PC-3 (cell line): ENCODE measurements at regions not wholly inside any gene's neighbourhood (a gene's known extent, or its start where the extent isn't known, plus 50 kb on each side); places are given as distances from the start of the nearest gene placed in this dataset.
"Not testable (repeated sequence)": the region's sequence is repeated elsewhere in the genome, so short reads cannot be mapped to it uniquely, and the experiment has no call there.

Experiments
- ATAC-seq: fragments of 200-7000 bp; cut with Tn5 transposase; 2 replicates; pipeline ENCODE4 v1.9.1; 2020; ENCODE audit warnings: mild to moderate bottlenecking, moderate library complexity
- BruUV-seq: library from RNA; stranded (reverse); fragments of 400-500 nt; replicated peaks from 2 replicates; lab custom pipeline; 2021; lab: Mats Ljungman, UMichigan
- CTCF ChIA-PET: fragments of 300-600 bp; sonication (Branson Sonifier 250); formaldehyde crosslinking; loops from one replicate; lab custom pipeline; 2022; ENCODE audit warnings: antibody characterized with exemption; lab: Charles Lee
- POLR2A ChIA-PET: fragments of 300-600 bp; sonication (Branson Sonifier 250); formaldehyde crosslinking; loops from one replicate; lab custom pipeline; 2022; ENCODE audit warnings: antibody characterized with exemption; ENCODE audit not compliant: unreplicated experiment; lab: Charles Lee
- DNase-seq: peaks from one replicate; pipeline ENCODE4 v3.0.0-alpha.2; 2015
- H2AFZ ChIP-seq: fragments of 300-600 bp; sonication (generic); 2 replicates; pipeline ENCODE4 v1.6.0; 2016; ENCODE audit warnings: antibody characterized with exemption, low read length
- H3F3A ChIP-seq: fragments of 300-600 bp; sonication (generic); one replicate; pipeline ENCODE4 v1.6.0; 2017; ENCODE audit warnings: antibody characterized with exemption, low read length, control low read depth, mild to moderate bottlenecking; ENCODE audit not compliant: unreplicated experiment
- H3K27ac ChIP-seq: fragments of 300-600 bp; sonication (generic); 2 replicates; pipeline ENCODE4 v1.5.1; 2016; ENCODE audit warnings: mild to moderate bottlenecking, low read length
- H3K27me3 ChIP-seq: fragments of 300-600 bp; sonication (generic); 2 replicates; pipeline ENCODE4 v1.6.1; 2016; ENCODE audit warnings: low read length, mixed read lengths
- H3K36me3 ChIP-seq: fragments of 300-600 bp; sonication (generic); 2 replicates; pipeline ENCODE4 v1.6.1; 2016; ENCODE audit warnings: low read depth, mixed run types, low read length, mixed read lengths
- H3K4me1 ChIP-seq: fragments of 300-600 bp; sonication (generic); 2 replicates; pipeline ENCODE4 v1.5.1; 2016; ENCODE audit warnings: low read length; ENCODE audit not compliant: insufficient read depth
- H3K4me2 ChIP-seq: fragments of 300-600 bp; sonication (generic); 2 replicates; pipeline ENCODE4 v1.6.0; 2016; ENCODE audit warnings: low read length
- H3K4me3 ChIP-seq: fragments of 300-600 bp; sonication (generic); 2 replicates; pipeline ENCODE4 v1.5.1; 2016; ENCODE audit warnings: mild to moderate bottlenecking, low read length, mixed read lengths
- H3K79me2 ChIP-seq: fragments of 300-600 bp; sonication (generic); 2 replicates; pipeline ENCODE4 v1.6.1; 2017; ENCODE audit warnings: low read length, mixed read lengths
- H3K9ac ChIP-seq: fragments of 300-600 bp; sonication (generic); 2 replicates; pipeline ENCODE4 v1.6.0; 2016; ENCODE audit warnings: mild to moderate bottlenecking, low read length
- H3K9me2 ChIP-seq: fragments of 300-600 bp; sonication (generic); replicated peaks from 2 replicates; pipeline ENCODE4 v1.6.1; 2016; ENCODE audit warnings: mixed run types, low read length, mixed read lengths
- H3K9me3 ChIP-seq: fragments of 300-600 bp; sonication (generic); 2 replicates; pipeline ENCODE4 v1.6.1; 2016; ENCODE audit warnings: low read length, mixed read lengths
- H4K20me1 ChIP-seq: fragments of 300-600 bp; sonication (generic); 2 replicates; pipeline ENCODE4 v1.6.1; 2016; ENCODE audit warnings: low read length, mixed read lengths
- CTCF ChIP-seq: fragments of 300-600 bp; sonication (generic); conservative IDR thresholded peaks from 2 replicates; pipeline ENCODE4 v1.5.1; 2017; ENCODE audit warnings: antibody characterized with exemption, low read depth, mild to moderate bottlenecking, low read length
- EZH2 ChIP-seq: fragments of 300-600 bp; sonication (generic); IDR thresholded peaks from one replicate; pipeline ENCODE4 v1.6.1; 2017; ENCODE audit warnings: antibody characterized with exemption, mild to moderate bottlenecking, low read length; ENCODE audit not compliant: unreplicated experiment
- EZH2phosphoT487 ChIP-seq: fragments of 300-600 bp; sonication (generic); IDR thresholded peaks from 2 replicates; pipeline ENCODE4 v1.6.1; 2018; ENCODE audit warnings: mild to moderate bottlenecking, antibody characterized with exemption, low read length, borderline replicate concordance
- intact Hi-C: fragments of 100-400 bp; cut with micrococcal nuclease; formaldehyde crosslinking; loops from 2 replicates; pipeline ENCODE4 v1.9.0; 2023

- CTCF ChIA-PET = no interaction called here
Measured at GRCh38 chr15:93758824-93759223, 472.5 kb upstream of the MCTP2 start.

GRCh38 chr15:93748710-93749109 lies 482.7 kb upstream of the MCTP2 start:
- Histone ChIP-seq H3K36me3 (no peaks in the 10 kb centered on the region), H2AFZ (no peak overlapping the region), H3F3A (no peaks in the 10 kb centered on the region), H3K79me2 (no peaks in the 10 kb centered on the region), H3K4me1 (no peaks in the 10 kb centered on the region), H3K4me2 (no peak overlapping the region), H4K20me1 (no peaks in the 10 kb centered on the region), H3K27me3 (no peaks in the 10 kb centered on the region), H3K9ac (no peak overlapping the region), H3K9me3 (no peaks in the 10 kb centered on the region), H3K4me3 (no peak overlapping the region), H3K9me2 (no peaks in the 10 kb centered on the region), H3K27ac (no peak overlapping the region)
- BruUV-seq = no TSS peak
- TF ChIP-seq CTCF = no peak
- no peak for TF ChIP-seq EZH2phosphoT487
- no peak for TF ChIP-seq EZH2
- CTCF ChIA-PET = no interaction called here
- POLR2A ChIA-PET = no interaction called here
- intact Hi-C loops = no loop called here
- DNase-seq (no peak), ATAC-seq (no peak)

More at GRCh38 chr15:93758824-93759223, 472.5 kb upstream of the MCTP2 start:
- Histone ChIP-seq H3F3A (no peaks in the 10 kb centered on the region), H3K27me3 (no peaks in the 10 kb centered on the region), H3K9ac (no peak overlapping the region), H2AFZ (no peak overlapping the region), H3K27ac (no peak overlapping the region), H3K4me2 (no peak overlapping the region), H4K20me1 (no peaks in the 10 kb centered on the region), H3K4me1 (no peaks in the 10 kb centered on the region), H3K36me3 (no peaks in the 10 kb centered on the region), H3K9me2 (no peaks in the 10 kb centered on the region), H3K79me2 (no peaks in the 10 kb centered on the region), H3K9me3 (no peaks in the 10 kb centered on the region), H3K4me3 (no peak overlapping the region)
- BruUV-seq = no TSS peak
- intact Hi-C loops = no loop called here
- POLR2A ChIA-PET = no interaction called here
- DNase-seq (no peak), ATAC-seq (no peak)
- TF ChIP-seq CTCF = no peak
- no peak for TF ChIP-seq EZH2phosphoT487

- DNase-seq, H4K20me1 ChIP-seq, POLR2A ChIA-PET, H3K79me2 ChIP-seq, H2AFZ ChIP-seq, H3K36me3 ChIP-seq, H3K4me3 ChIP-seq, H3K9me2 ChIP-seq, intact Hi-C loops, H3K27ac ChIP-seq, H3K27me3 ChIP-seq, H3F3A ChIP-seq, ATAC-seq, H3K4me2 ChIP-seq, H3K4me1 ChIP-seq, CTCF ChIA-PET, BruUV-seq, H3K9ac ChIP-seq: not testable (repeated sequence)
- H3K9me3 ChIP-seq = peaks cover 11% of the 10 kb centered on the region; the same call in 1 of the 2 replicates
Measured at GRCh38 chr15:93734976-93735375, 496.4 kb upstream of the MCTP2 start.
